Osteoblast (primary cell): ENCODE measurements at regions not wholly inside any gene's neighbourhood (a gene's known extent, or its start where the extent isn't known, plus 50 kb on each side); places are given as distances from the start of the nearest gene placed in this dataset.
"Not testable (repeated sequence)": the region's sequence is repeated elsewhere in the genome, so short reads cannot be mapped to it uniquely, and the experiment has no call there.

Experiments used
- DNase-seq: peaks from one replicate; pipeline ENCODE4 v3.0.0; 2011; ENCODE audit warnings: low spot score, mixed read lengths; ENCODE audit not compliant: insufficient read length; ENCODE audit errors: missing footprints
- H2AFZ ChIP-seq: 2 replicates; pipeline ENCODE4 v1.6.0; 2011; ENCODE audit warnings: mild to moderate bottlenecking, low read length
- H3K27ac ChIP-seq: 2 replicates; pipeline ENCODE4 v1.5.1; 2011; ENCODE audit warnings: mild to moderate bottlenecking, low read depth, low read length, moderate library complexity
- H3K27me3 ChIP-seq: 2 replicates; pipeline ENCODE4 v1.6.0; 2012; ENCODE audit warnings: mild to moderate bottlenecking, control low read depth, inconsistent platforms, low read length, moderate library complexity; ENCODE audit not compliant: insufficient read depth
- H3K36me3 ChIP-seq: 2 replicates; pipeline ENCODE4 v1.5.1; 2011; ENCODE audit warnings: mild to moderate bottlenecking, low read length, control low read depth, moderate library complexity; ENCODE audit not compliant: insufficient read depth
- H3K4me1 ChIP-seq: 2 replicates; pipeline ENCODE4 v1.5.1; 2011; ENCODE audit warnings: mild to moderate bottlenecking, low read length, control low read depth, moderate library complexity; ENCODE audit not compliant: insufficient read depth
- H3K4me2 ChIP-seq: 2 replicates; pipeline ENCODE4 v1.6.0; 2011; ENCODE audit warnings: mild to moderate bottlenecking, low read length; ENCODE audit not compliant: insufficient read depth
- H3K4me3 ChIP-seq: fragments of 200-600 bp; sonication (generic); 3 replicates; pipeline ENCODE4 v1.5.1; 2012; ENCODE audit warnings: mild to moderate bottlenecking, low read length, inconsistent platforms; ENCODE audit not compliant: insufficient read depth
- H3K79me2 ChIP-seq: 2 replicates; pipeline ENCODE4 v1.6.0; 2012; ENCODE audit warnings: mild to moderate bottlenecking, low read length, control low read depth, inconsistent platforms; ENCODE audit not compliant: insufficient read depth
- H3K9me3 ChIP-seq: 2 replicates; pipeline ENCODE4 v1.5.1; 2011; ENCODE audit warnings: low read depth, low read length, control low read depth
- H4K20me1 ChIP-seq: 2 replicates; pipeline ENCODE4 v1.6.0; 2012; ENCODE audit warnings: mild to moderate bottlenecking, low read length, control low read depth; ENCODE audit not compliant: insufficient read depth
- TF ChIP-seq, protein P1 (sequence below): IDR thresholded peaks from 2 replicates; pipeline ENCODE4 v1.5.1; 2011; ENCODE audit warnings: mild to moderate bottlenecking, low read depth, low read length, moderate library complexity; ENCODE audit errors: extremely low read depth

DNA sequence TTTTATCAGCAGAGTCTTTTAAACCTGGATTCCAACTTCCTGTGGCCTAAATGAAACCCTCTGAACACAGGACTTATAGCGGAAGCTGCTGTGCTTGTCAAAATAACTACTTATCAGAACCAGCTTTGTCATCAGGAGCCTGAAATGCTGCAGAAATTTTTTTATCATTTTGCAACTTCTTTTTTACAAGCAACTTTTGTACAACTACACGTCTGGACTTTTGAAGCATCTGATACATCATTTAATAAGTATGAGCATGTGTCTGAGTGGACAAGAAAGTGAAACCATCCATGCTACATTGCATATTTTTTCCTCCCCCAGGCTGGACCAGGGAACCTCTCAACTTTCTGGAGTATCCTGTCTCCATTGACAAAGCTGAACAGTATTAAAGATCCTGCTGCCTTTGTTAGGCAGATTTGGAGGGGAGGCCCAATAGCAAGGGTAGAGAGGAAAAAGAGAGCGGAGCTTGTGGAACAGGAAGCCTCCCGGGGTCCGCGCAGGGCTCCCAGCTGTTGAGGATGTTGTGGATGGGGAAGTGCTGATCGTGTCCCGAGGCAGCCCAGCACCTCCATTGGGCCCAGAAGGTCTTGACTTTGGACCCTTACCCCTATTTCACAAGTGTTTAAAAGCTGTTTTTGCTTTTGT is 196.6 kb downstream of the MSX2 start:
- no peaks in the 10 kb centered on the region for H3K9me3 ChIP-seq
- no peak for DNase-seq
- no peak overlapping the region for H3K4me3 ChIP-seq
- peak overlapping the region; percentile 28 for H3K4me2 ChIP-seq
- no peaks in the 10 kb centered on the region for H3K4me1 ChIP-seq
- no peaks in the 10 kb centered on the region for H3K36me3 ChIP-seq
- no peaks in the 10 kb centered on the region for H4K20me1 ChIP-seq
- H2AFZ ChIP-seq, result no peak overlapping the region
- no peaks in the 10 kb centered on the region for H3K79me2 ChIP-seq
- no peaks in the 10 kb centered on the region for H3K27me3 ChIP-seq
- TF ChIP-seq, protein P1, sequence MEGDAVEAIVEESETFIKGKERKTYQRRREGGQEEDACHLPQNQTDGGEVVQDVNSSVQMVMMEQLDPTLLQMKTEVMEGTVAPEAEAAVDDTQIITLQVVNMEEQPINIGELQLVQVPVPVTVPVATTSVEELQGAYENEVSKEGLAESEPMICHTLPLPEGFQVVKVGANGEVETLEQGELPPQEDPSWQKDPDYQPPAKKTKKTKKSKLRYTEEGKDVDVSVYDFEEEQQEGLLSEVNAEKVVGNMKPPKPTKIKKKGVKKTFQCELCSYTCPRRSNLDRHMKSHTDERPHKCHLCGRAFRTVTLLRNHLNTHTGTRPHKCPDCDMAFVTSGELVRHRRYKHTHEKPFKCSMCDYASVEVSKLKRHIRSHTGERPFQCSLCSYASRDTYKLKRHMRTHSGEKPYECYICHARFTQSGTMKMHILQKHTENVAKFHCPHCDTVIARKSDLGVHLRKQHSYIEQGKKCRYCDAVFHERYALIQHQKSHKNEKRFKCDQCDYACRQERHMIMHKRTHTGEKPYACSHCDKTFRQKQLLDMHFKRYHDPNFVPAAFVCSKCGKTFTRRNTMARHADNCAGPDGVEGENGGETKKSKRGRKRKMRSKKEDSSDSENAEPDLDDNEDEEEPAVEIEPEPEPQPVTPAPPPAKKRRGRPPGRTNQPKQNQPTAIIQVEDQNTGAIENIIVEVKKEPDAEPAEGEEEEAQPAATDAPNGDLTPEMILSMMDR, result no peak
- H3K27ac ChIP-seq, result no peak overlapping the region

DNA sequence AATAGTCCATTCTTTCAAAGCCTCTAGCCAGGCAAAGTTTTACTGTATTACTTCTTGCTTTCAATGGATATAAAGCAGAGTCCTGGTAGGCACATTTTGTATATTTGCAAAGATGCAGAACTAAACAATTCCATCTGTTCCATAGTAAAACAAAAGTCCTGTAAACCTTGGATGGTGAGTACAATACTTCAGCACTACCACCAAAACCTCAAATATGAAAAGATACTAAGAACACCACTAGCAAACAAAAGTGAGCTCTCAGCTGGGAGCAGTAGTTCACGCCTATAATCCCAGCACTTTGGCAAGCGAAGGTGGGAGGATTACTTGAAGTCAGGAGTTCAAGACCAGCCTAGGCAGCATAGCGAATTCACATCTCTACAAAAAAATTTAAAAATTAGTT is 195.0 kb downstream of the MSX2 start:
- Histone ChIP-seq H3K4me2 (no peak overlapping the region), H4K20me1 (no peaks in the 10 kb centered on the region), H3K9me3 (no peaks in the 10 kb centered on the region), H3K4me1 (no peaks in the 10 kb centered on the region), H3K27ac (no peak overlapping the region), H3K27me3 (no peaks in the 10 kb centered on the region), H3K4me3 (no peak overlapping the region), H3K36me3 (no peaks in the 10 kb centered on the region), H2AFZ (no peak overlapping the region), H3K79me2 (no peaks in the 10 kb centered on the region)
- TF ChIP-seq, protein P1, result no peak
- DNase-seq, result no peak

DNA sequence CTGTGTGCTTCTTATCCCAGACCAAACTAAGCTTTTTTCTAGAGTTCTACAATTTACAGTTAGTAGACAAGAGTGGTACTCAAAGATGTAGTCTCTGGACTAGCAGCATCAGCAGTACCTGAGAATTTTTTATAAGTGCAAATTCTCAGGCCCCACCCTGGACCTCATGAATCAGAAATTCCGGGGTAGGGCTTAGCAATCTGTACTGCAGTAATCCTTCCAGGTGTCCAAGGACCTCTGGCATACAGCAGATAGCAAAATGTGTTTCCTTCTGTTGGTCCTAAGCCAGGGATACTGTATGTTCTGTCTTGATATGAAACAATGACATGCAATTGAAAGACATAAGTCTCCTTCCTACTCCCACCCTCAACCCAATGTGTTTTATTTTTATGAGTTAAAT is 194.3 kb downstream of the MSX2 start:
- Histone ChIP-seq H3K9me3 (no peaks in the 10 kb centered on the region), H3K4me1 (no peaks in the 10 kb centered on the region), H3K4me3 (no peak overlapping the region), H3K27me3 (no peaks in the 10 kb centered on the region), H3K36me3 (no peaks in the 10 kb centered on the region), H4K20me1 (no peaks in the 10 kb centered on the region), H3K79me2 (no peaks in the 10 kb centered on the region), H2AFZ (no peak overlapping the region), H3K4me2 (no peak overlapping the region), H3K27ac (no peak overlapping the region)
- no peak for DNase-seq
- TF ChIP-seq, protein P1, result no peak

DNA sequence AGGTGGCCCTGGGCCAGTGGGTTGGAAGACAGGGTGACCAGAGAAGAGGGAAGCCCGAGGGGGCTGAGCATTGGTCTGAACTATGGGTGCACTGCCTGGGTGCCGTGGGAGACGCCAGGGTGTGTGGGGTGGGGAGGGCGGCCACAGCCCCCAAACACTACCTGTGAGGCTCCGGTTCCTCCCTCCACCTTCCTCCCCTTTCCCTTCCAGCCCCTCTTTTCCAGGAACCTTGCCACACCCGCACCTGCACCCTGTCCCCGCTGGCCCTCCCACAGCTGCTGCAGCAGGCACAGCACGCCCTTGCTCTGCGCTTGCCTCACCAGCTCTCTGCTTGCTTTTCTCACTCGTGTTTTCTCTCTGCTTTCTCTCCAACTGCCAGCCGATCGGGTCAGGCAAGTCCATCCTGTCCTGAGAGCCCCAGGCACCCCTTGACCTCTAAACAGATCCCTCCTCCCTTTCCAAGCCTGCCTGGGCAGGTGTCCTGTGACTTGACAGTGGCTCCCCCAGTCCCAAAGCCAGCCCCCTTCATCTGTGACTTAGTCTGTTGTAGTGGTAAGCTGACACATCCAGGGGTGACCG is 193.7 kb downstream of the MSX2 start:
- Histone ChIP-seq H3K36me3 (no peaks in the 10 kb centered on the region), H3K27me3 (no peaks in the 10 kb centered on the region), H3K4me3 (no peak overlapping the region), H4K20me1 (no peaks in the 10 kb centered on the region), H3K4me1 (no peaks in the 10 kb centered on the region), H3K27ac (no peak overlapping the region), H3K4me2 (no peak overlapping the region), H3K9me3 (no peaks in the 10 kb centered on the region), H2AFZ (no peak overlapping the region), H3K79me2 (no peaks in the 10 kb centered on the region)
- peak; percentile 17 for DNase-seq
- TF ChIP-seq, protein P1, result no peak

DNA sequence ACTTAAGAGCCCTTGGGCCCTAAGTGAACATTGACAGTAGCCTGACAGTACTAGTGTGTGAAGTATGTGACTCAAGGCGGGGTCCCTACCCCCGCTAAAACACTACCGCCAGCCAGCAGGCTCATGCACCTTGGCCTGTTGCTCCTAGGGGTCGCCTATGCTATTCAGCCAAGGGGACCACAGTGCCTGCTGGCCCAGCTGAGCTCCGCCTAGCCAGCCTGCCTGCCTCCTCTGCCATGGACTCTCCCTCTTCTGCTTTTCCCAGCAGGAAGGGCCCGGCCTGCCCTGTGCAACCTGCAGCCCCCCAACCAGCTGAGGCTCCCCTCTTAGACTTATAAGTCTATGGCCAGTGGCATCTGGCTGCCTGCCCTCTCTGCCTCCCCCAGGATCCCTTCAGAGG is 193.1 kb downstream of the MSX2 start:
- not testable (repeated sequence) for H3K9me3 ChIP-seq, H3K4me1 ChIP-seq, H3K4me3 ChIP-seq, H3K36me3 ChIP-seq, H3K27me3 ChIP-seq, H4K20me1 ChIP-seq, H2AFZ ChIP-seq, H3K4me2 ChIP-seq, DNase-seq, H3K79me2 ChIP-seq, H3K27ac ChIP-seq

DNA sequence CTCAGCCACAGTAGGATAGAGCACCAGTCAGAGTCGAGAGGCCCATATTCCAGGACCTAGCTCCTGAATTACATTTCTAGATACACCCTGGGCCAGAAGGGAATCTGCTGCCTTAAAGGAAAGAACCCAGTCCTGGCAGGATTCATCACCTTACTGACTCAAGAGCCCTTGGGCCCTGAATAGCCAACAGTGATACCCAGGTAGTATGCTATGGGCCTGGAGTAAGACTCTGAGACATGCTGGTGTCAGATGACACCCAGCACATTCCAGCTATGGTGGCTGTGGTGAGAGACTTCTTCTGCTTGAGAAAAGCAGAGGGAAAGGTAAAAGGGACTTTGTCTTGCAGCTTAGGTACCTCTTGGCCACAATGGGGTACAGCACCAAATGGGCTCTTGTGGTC is 192.5 kb downstream of the MSX2 start:
- not testable (repeated sequence) for H3K4me3 ChIP-seq, H3K79me2 ChIP-seq, H3K27me3 ChIP-seq, H3K36me3 ChIP-seq, DNase-seq, H4K20me1 ChIP-seq, H2AFZ ChIP-seq, H3K4me2 ChIP-seq, H3K9me3 ChIP-seq, H3K27ac ChIP-seq, H3K4me1 ChIP-seq
